CD4-positive, alpha-beta T cell treated with Interleukin-4 for 1 hour (primary cell): ENCODE measurements at regions not wholly inside any gene's neighbourhood (a gene's known extent, or its start where the extent isn't known, plus 50 kb on each side); places are given as distances from the start of the nearest gene placed in this dataset.
"Not testable (repeated sequence)": the region's sequence is repeated elsewhere in the genome, so short reads cannot be mapped to it uniquely, and the experiment has no call there.

Source experiments
- DNase-seq, 2 donors: peaks; one replicate each; pipeline ENCODE4 v3.0.0-alpha.2; 2020 to 2022

DNA sequence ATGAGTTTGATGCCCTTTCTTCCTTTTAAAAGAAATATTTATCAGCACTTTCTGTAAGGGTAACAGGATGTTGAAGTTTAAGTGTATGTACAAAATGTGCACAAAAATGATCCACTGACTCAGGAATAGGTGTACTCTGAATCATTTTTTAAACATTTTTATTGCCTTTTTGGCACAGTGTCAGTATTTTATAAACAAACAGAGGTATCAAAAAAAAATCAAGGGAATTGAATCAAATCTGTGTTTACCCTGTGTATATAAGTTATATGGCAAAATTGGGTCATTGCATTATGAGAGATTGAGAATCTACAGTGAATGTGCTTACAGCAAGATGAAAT, 513.9 kb upstream of the NETO1 start:
- no peak for DNase-seq

DNA sequence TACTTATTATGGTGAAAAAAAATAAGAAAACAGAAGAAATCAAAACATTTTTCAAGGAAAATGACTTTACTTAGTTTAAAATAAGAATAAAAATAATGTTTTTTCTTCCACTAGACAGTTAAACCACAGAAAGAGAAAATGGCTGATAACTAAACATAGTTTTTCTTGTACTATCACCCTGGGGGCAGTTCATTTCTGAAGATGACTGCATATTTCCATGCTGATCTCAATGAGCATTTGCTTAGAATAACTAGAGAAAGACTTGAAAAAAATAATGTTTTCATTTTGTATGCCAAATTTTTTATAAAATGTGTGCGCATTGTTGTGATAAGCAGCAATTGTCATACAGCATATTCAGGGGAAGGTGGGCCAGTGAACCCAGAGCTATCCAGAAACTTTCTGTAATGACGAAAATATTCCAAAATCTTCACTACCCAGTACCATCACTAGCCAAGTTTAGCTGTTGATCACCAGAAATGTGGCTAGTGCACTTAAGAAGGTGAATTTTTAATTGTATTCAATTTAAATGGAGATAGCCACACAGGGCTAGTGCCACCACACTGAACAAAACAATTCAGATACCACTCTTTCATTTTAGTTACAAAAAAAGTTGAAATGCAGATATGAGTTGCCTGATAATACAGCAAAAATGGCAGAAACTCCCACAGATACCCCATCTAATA, 513.4 kb upstream of the NETO1 start:
- no peak for DNase-seq

DNA sequence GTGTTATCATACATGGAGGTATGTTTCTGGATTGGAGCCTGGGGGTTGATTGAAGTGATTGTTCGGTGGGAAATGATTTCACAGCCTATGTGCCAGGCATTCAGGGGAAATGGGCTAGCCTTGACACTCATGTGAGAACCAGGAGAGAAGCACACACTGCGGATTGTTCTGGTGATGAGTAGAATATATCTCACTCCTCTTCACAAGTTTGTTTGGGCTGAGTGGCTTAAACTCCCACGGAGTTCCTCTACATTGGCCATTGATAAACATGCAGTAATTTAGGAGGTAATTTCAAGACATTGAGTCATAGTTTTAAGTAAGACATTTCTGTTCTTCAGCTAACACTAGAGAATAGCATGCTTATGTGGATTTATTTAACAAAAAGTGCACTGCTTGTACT, 498.9 kb upstream of the NETO1 start:
- DNase-seq: no peak

DNA sequence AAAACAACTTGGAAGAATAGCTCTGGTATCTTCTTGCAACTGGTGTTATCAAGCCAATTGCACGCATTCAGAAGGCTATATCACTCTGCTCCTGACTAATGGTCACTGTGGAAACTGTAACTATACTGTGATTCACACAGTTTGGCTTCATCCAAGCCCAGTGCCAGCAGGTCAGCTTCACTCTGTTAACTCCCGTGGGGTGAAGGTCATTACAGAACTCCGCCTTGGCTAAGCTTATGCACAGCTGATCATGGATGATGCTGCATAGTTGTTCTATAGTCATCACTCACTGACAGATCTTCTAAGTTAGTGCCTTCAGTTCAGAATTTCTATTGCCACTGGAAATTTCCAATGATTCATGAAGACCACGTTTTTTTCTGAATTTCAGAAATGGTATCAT, 497.2 kb upstream of the NETO1 start:
- no peak for DNase-seq

DNA sequence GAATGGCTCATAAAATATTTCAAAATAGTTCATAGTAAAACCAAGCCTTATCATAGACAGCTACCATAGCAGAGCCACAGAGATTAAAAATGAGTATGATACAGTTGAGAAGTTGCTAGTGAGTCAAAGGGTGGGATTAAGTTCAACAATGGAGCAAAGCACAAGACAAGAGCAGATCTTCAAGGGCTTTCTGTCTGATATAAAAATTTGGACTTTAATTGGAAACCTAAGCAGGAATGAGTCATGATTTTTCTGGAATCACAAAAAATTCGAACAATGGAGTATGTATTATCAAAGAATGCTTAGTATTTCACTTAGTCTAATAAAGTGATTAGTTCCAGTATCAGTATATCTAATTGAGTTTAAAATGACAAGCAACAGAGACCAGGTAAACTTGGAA, 487.3 kb upstream of the NETO1 start:
- DNase-seq: no peak

DNA sequence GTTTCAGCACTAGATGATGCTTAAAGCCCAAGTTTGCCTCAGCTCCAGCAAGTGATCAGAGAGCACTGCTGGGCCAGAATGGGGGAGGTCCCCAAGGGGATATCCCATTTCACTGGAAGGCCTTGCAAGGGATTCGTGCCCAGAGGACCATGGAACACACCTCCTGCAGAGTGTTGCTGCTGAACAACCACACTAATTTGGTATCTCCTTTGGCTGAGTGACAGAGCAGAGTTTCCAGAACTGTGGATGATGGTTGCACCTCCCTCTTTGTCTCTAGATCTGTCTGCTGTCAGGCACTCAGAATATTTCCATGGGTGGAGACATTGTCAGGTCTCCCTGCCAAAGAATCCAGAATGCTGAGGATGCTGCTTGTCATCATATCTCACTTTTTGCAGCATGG, 484.8 kb upstream of the NETO1 start:
- DNase-seq: no peak

DNA sequence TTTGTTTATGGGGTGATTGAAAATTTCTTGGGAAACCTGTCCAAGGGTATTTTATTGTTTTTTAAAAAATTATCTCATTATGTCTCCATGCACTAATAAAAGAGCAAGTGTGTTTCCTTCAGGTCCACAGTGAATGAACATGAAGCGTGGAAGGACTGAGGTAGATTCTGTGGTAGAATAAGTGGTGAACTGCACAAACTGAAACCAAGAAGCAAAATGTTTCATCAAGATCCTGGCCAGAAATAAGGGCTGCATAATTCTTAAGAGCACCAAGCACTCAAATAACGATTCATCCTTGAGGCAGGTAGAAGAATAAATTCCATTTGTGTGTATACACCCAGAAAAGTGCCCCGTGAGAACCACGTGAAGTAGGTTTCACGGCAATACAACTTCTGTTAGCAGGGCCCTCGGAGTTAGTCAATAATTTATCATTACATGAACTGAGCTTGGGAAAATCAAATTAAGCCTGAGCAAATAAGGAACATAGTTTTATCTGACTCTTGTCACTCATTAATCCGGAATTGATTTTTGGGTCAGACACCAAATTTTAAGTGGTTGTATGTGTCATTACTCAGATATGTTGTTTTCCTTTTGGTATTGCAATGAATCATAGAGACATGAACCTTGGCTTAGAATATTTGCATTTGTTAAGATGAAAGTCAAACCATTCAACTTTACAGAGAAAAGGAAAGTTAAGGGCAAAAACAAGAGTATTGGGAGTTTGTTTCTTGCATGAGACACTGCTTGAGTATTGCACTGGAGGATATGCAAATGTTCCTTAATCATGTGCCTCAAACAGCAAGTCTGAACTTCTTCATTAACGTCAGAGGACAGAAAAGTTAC, 472.6 kb upstream of the NETO1 start:
- DNase-seq: no peak

DNA sequence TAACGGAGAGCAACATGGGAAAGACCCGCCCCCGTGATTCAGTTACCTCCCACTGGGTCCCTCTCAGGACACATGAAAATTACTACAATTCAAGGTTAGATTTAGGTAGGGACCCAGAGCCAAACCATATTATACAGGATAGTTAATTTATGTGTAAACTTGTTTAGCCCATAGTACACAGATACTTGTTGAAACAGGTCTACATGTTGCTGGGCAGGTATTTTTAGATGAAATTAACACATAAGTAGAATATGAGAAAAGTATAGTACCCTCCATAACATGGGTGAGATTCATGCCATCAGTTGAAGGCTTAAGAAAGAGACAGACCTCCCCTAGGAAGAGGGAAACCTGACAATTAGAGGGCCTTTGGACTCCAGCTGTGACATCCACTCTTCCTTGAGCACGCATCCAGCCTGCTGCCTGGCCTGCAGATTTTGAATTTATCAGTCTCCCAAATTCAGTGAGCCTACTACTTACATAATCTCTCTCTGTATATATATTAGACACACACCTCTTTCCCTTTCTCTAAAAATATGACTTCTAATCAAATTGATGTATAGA, 463.5 kb upstream of the NETO1 start:
- no peak for DNase-seq

DNA sequence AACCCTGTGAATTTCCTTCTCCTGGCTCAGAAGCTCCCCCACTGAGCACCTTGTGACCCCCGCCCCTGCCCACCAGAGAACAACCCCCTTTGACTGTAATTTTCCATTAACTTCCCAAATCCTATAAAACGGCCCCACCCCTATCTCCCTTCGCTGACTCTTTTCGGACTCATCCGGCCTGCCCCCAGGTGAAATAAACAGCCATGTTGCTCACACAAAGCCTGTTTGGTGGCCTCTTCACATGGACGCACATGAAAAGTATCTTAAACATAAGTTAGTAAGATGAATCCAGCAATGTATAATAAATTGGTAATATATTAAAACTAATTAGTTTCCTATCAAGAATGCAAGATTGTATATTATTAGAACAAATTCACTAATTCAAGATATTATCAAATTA, 462.3 kb upstream of the NETO1 start:
- not testable (repeated sequence) for DNase-seq

DNA sequence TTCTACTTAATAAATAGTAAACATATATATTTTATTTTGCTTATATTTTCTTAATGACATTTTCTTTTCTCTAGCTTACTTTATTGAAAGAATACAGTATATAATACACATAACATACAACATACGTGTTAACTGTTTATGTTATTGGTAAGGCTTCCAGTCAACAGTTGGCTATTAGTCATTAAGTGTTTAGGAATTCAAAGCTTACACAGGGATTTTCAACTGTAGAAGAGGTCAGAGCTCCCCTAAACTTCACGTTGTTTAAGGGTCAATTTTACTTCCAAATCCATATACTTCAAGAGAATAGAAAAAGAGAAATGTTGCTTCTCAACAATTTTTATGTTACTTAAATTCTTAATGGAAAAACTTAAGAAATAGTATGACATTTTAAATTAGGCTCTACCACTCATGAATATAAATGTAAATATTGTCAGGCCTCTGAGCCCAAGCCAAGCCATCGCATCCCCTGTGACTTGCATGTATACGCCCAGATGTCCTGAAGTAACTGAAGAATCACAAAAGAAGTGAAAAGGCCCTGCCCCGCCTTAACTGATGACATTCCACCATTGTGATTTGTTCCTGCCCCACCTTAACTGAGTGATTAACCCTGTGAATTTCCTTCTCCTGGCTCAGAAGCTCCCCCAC, 456.5 kb upstream of the NETO1 start:
- not testable (repeated sequence) for DNase-seq

DNA sequence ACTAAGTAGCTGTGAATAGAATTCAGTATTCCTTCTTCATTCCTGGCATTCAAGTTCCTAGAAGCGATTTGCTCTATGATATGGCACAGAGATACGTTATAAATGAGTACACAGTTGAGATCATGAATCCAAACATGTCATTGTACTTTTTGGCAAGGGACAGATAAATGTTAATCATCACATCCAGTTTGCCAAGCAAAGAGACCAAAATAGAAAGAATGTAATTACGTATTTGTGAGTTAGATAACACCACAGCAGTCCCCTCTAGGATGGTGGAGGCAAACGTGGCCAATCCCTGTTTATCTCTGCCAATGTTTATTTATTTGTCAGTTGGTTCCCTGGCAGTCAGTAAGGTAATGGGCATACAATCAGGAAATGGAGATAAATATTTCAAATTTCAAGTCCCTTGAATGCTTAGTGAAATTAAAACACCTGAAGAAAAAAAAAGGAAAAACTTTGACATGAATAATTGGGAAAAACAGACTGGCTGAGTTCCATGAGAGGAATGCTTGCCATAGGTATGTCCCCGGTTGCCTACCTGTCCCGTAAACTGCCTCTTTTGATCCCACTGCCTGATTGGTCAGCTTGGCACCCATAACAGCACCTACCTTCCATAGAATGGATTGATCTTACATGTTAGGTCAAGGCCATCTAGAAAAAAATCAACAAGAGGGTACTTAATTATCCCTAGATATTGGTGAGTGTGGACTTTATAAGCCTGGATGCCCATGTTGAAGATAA, 451.1 kb upstream of the NETO1 start:
- no peak for DNase-seq

DNA sequence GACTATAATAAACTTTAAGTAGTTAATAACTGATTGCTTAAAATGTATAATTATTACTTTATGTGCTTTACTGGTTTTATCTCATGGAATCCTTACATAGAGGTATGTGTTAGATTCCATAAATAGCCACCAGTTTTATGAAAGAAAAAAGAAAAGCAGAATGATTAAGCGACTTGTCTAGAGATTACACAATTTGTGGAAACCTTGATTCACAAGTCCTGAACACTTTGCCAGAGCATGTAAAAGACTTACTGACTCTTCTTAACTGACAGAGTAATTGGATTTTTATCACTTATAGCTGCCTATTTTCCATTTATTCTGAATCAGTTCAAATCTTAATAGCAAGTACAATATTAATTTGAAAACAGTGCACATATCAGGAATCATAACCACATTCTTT, 448.7 kb upstream of the NETO1 start:
- DNase-seq: no peak

DNA sequence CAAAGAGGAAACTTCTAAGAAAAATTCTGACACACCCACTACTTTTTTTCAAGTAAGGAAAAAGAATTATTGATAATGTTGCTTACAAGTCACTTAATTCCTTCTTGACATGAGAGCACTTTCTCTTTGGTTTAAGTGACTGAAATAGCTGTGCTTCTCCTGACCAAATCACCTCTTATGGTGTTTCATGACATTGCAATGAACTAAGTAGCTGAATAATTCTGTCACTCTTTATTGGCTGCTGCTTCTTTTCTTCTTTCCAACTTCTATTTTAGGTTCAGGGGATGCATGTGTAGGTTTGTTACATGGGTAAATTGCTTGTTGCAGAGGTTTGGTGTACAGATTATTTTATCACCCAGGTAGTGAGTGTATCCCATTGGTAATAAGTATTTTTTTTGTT, 447.6 kb upstream of the NETO1 start:
- no peak for DNase-seq

DNA sequence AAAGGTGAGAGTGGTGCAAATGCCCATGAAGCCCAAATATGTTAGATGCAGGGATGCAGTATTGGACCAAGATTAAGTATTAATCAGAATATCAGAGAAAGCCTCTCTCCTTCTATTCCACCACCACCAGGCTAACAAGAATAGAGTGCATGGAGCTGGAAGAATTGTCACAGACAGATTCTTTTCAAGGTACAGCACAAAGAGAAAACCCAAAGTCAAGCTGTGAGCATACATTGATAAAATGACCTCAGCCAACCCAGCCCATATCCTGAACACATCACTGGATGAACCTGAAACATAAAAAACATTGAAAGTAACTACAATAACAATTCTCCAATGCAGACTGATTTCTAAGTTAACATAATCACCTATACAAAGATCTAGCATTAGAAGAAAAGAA, 445.7 kb upstream of the NETO1 start:
- no peak for DNase-seq

DNA sequence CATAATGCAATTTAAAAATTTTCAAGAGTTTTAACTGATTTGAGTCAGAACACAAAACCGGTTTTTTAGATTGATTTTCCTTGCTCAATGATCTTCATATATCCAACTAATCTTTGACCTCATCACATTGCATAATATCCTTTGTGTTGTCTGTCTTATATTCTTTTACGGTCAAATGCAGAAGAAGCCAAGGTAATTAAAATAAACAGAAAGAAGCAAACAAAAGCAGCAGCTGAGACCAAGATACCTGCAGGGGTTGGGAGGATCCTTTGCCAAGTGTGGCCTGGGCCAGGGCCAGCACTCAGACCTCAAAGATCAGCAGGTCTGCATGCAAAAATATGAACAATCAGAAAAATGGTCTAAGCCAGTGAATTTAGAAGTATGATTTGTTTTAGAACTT, 428.9 kb upstream of the NETO1 start:
- no peak for DNase-seq

DNA sequence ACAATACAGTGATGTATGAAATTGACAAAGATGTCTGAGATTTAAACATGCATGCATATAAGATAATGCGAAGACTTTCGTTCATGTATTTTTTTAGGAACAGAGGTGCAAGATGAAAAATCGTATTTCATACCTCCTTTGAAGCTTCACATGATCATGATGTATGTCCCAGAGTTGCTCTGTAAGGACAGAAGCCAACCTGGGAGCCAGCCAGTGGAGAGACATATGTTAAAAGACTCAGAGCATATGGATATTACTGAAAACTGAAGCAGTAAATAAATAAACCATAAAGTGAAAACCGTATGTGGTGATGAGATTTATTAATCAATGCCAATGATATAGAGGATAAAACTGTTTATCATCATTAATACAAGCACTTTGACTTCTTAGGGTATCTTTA, 424.4 kb upstream of the NETO1 start:
- no peak for DNase-seq

DNA sequence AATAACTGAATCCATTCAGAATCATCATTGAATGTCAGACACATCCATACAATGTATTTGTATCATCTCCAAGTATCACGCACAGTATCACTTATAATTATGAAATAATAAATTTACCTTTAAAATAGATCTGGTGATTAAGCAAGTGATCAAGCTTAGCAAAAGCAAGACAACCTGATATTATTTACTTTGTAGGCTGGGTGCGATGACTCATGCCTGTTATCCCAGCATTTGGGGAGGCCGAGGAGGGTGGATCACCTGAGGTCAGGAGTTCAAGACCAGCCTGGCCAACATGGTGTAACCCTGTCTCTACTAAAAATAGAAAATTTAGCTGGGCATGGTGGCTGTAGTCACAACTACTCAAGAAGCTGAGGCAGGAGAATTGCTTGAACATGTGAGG, 421.0 kb upstream of the NETO1 start:
- DNase-seq: no peak

DNA sequence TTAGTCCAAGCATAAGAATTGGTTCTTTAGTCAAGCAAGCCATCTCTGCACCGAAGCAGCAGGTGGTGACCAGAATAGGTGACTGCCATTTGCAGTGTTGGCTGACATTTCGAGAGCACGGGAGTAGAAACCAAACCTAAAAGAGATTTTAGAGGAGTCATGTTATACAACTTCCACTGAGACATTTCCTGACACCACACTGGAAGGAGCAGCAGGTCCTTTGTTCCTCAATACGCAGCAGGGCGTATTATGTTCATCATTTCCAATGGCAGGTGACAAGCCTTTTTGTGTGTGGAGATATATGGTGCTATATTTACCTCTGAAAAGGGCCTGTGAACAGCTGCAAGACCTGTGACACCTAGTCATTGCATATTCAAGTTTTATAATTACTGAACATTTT, 418.8 kb upstream of the NETO1 start:
- no peak for DNase-seq

DNA sequence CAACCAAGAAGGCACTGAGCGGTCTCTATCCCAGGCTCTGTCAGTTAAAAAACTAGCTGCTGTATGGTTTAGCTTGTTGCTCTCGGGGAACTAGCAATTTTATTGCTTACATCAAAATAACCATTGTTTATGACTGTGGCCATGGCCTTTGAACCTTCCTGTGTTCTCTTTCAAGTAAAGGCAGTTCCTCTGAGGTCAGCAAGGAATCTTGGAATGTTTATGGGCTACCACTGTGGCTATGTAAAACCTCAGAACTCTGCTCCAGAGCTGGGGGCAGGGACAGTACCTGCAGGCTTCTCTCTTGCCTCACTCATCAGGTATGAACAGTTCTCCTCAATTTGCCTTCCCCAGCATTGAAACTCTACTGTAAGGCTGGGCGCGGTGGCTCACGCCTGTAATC, 416.0 kb upstream of the NETO1 start:
- no peak for DNase-seq

DNA sequence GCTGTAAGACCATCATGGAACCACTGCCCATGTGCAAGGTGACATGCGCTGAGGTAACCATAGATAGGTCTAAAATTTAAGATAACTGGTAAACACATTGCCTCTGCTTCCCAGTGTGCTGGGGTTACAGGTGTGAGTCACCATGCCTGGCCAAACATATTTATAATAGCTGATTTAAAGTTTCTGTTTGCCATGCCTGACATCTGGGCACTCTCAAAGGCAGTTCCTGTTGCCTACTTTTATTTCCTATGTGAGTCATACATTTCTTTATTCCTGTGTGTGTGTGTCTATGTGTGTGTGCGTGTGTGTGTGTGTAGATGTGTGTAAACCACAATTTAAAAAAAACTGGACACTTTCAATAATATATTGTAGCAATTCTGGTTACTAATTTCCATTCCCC, 415.2 kb upstream of the NETO1 start:
- DNase-seq: no peak

DNA sequence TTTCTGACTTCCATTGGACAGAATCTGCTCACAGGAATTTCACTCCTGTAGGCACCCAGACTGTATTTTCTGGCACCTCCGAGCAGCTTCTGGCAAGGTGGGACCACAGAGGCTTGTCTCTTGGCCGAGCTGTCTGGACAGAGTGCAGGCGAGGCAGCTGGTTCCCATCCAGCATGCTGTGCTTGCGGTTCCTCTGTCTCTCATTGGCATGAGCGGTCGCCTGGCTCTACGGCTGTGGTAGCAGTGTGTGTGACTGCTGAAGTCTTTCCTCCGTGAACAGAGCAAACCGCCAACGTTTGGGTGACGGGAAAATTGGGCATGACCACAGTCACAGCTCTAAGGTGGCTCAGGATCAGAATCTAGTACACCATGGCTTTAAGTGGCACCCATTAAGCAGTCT, 411.7 kb upstream of the NETO1 start:
- DNase-seq: no peak

DNA sequence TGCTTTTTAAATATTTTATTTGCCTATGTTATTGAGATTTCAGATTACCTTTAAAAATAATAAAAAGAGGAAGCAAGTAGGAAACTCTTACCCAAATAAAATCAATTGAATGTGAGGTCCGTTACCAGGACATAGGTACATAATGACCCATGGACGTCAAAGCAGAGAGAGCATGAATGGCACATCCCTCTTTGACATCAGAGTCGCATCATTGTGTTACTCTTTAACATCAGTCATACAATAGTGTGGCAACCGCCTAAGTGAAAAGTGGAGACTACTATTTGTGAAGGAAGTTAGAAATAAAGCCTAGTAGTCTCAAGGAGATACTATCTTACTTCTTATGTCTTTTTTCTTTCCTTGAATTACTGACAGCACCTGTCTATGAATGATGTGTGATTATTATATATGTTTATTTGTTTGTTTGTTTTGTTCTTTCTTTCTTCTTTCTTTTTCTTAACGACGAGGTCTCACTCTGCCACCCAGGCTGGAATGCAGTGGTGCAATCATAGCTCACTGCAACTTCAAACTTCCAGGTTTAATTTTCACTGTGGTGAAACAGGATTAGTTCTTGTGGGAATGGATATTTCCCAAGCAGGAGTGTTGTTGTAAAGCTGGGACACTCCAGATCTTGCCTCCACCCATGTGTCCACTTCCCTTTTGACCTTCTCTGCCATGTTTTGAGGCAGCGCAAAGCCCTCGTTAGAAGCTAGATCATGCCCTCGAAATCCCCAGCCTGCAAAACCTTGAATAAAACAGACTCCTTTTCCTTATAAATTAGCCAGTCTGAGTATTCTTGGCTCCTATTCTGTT, 407.2 kb upstream of the NETO1 start:
- DNase-seq: no peak
